ENCODE measurements at regions not wholly inside any gene's neighbourhood (a gene's known extent, or its start where the extent isn't known, plus 50 kb on each side); places are given as distances from the start of the nearest gene placed in this dataset.

- H3K4me3 ChIP-seq (ENCODE audit: low read depth, low read length, poor library complexity, severe bottlenecking) = no peak overlapping the region
- no peak for DNase-seq (ENCODE audit: low spot score)
- H3K27ac ChIP-seq (ENCODE audit: low read depth, low read length, poor library complexity, severe bottlenecking) = no peak overlapping the region
- no peaks in the 10 kb centered on the region for H3K9me3 ChIP-seq (ENCODE audit: low read depth, low read length, poor library complexity, severe bottlenecking)
- no TSS peak for BruUV-seq (replicated peaks)
- TF ChIP-seq CTCF (conservative IDR thresholded peaks at IDR 0.05; ENCODE audit: low read depth, low read length) = no peak
- no peak for TF ChIP-seq EZH2 (IDR thresholded peaks at IDR 0.05; ENCODE audit: borderline replicate concordance, low read depth, low read length, poor library complexity, severe bottlenecking)
- CTCF ChIA-PET = no interaction called here
- H3K4me1 ChIP-seq (ENCODE audit: insufficient read depth, low read length, poor library complexity, severe bottlenecking) = no peaks in the 10 kb centered on the region
- intact Hi-C loops (cut with micrococcal nuclease; ENCODE audit: unreplicated experiment) = no loop called here
- no peaks in the 10 kb centered on the region for H3K36me3 ChIP-seq (ENCODE audit: insufficient read depth, low read length, poor library complexity, severe bottlenecking)
- POLR2A ChIA-PET (ENCODE audit: low non-redundant PET) = no interaction called here
- no peaks in the 10 kb centered on the region for H3K27me3 ChIP-seq (replicated peaks; ENCODE audit: insufficient read depth, low read depth, low read length, poor library complexity)
Measured at GRCh38 chr11:26095340-26095739, 236.6 kb upstream of the ANO3 start.

DNA sequence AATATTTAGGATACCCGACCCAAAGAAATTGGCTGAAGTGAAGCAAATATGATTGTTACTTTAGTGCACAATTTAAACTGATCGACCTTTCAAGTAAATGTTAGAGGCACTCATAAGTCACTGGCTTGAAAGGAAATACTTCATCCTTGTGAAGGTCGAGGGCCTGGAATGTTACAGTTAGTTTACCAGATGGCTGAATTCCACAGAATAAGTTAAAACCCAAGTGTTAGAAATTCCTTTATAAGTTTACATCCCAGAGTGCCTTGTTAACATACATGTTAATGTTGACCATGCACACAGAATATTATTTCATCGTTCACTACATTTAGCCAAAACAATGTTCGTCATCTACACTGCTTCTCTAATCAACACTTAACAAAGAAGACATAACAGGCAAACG, 235.5 kb upstream of the ANO3 start:
- H3K9me3 ChIP-seq (ENCODE audit: low read depth, low read length, poor library complexity, severe bottlenecking) = no peaks in the 10 kb centered on the region
- no peak for TF ChIP-seq EZH2 (IDR thresholded peaks at IDR 0.05; ENCODE audit: borderline replicate concordance, low read depth, low read length, poor library complexity, severe bottlenecking)
- TF ChIP-seq CTCF (conservative IDR thresholded peaks at IDR 0.05; ENCODE audit: low read depth, low read length) = no peak
- POLR2A ChIA-PET (ENCODE audit: low non-redundant PET) = no interaction called here
- H3K36me3 ChIP-seq (ENCODE audit: insufficient read depth, low read length, poor library complexity, severe bottlenecking) = no peaks in the 10 kb centered on the region
- H3K27me3 ChIP-seq (replicated peaks; ENCODE audit: insufficient read depth, low read depth, low read length, poor library complexity) = no peaks in the 10 kb centered on the region
- H3K4me1 ChIP-seq (ENCODE audit: insufficient read depth, low read length, poor library complexity, severe bottlenecking) = no peaks in the 10 kb centered on the region
- no peak for DNase-seq (ENCODE audit: low spot score)
- H3K27ac ChIP-seq (ENCODE audit: low read depth, low read length, poor library complexity, severe bottlenecking) = no peak overlapping the region
- no TSS peak for BruUV-seq (replicated peaks)
- CTCF ChIA-PET = no interaction called here
- no peak overlapping the region for H3K4me3 ChIP-seq (ENCODE audit: low read depth, low read length, poor library complexity, severe bottlenecking)
- intact Hi-C loops (cut with micrococcal nuclease; ENCODE audit: unreplicated experiment) = no loop called here

GRCh38 chr11:26102325-26102724, 229.6 kb upstream of the ANO3 start:
- DNase-seq (ENCODE audit: low spot score) = no peak
- ChIA-PET POLR2A (ENCODE audit: low non-redundant PET) (no interaction called here), CTCF (no interaction called here)
- BruUV-seq (replicated peaks) = no TSS peak
- Histone ChIP-seq H3K4me3 (ENCODE audit: low read depth, low read length, poor library complexity, severe bottlenecking) (no peak overlapping the region), H3K36me3 (ENCODE audit: insufficient read depth, low read length, poor library complexity, severe bottlenecking) (no peaks in the 10 kb centered on the region), H3K27ac (ENCODE audit: low read depth, low read length, poor library complexity, severe bottlenecking) (no peak overlapping the region), H3K27me3 (replicated peaks; ENCODE audit: insufficient read depth, low read depth, low read length, poor library complexity) (no peaks in the 10 kb centered on the region), H3K9me3 (ENCODE audit: low read depth, low read length, poor library complexity, severe bottlenecking) (no peaks in the 10 kb centered on the region), H3K4me1 (ENCODE audit: insufficient read depth, low read length, poor library complexity, severe bottlenecking) (no peaks in the 10 kb centered on the region)
- TF ChIP-seq EZH2 (IDR thresholded peaks at IDR 0.05; ENCODE audit: borderline replicate concordance, low read depth, low read length, poor library complexity, severe bottlenecking) = no peak
- no peak for TF ChIP-seq CTCF (conservative IDR thresholded peaks at IDR 0.05; ENCODE audit: low read depth, low read length)
- intact Hi-C loops (cut with micrococcal nuclease; ENCODE audit: unreplicated experiment) = no loop called here
